Gastroesophageal sphincter (tissue), 3 donors: ENCODE measurements at regions not wholly inside any gene's neighbourhood (a gene's known extent, or its start where the extent isn't known, plus 50 kb on each side); places are given as distances from the start of the nearest gene placed in this dataset.

Experiments used
- POLR2AphosphoS5 ChIP-seq: sonication (generic); formaldehyde crosslinking; IDR thresholded peaks from one replicate; pipeline ENCODE4 v1.6.1; 2017; ENCODE audit warnings: antibody characterized with exemption
- TF ChIP-seq, protein P1 (sequence below), 4 experiments: fragments of 200-600 bp in 2 of 4; fragments of 450-650 bp in 2 of 4; sonication (generic) in 1 of 4; IDR thresholded peaks; one replicate each; pipeline ENCODE4 v1.5.1; 2017 to 2019; ENCODE audit warnings: antibody characterized with exemption in 4 of 4, mild to moderate bottlenecking in 2 of 4, moderate library complexity in 2 of 4

DNA sequence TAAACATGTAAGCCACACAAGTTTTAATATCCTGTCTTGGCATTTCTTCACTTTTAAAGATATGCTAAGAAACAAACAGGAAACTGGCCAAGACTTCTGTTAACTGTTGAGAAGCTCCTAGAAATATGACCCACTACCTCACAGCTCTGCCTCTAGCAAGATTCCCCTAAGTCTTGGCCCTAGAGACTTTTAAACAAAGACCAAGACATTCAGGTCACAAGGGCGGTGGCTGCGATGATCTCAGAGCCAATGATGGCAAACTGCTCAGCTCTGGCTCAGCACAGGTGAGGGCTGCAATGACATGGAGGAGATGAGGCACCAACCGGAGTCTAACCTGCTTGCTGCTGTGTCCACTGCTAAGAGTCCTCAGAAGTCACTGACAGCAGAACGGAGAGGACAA lies 114.8 kb downstream of the SUCLA2 start:
- TF ChIP-seq POLR2AphosphoS5, result no peak
- TF ChIP-seq, protein P1, sequence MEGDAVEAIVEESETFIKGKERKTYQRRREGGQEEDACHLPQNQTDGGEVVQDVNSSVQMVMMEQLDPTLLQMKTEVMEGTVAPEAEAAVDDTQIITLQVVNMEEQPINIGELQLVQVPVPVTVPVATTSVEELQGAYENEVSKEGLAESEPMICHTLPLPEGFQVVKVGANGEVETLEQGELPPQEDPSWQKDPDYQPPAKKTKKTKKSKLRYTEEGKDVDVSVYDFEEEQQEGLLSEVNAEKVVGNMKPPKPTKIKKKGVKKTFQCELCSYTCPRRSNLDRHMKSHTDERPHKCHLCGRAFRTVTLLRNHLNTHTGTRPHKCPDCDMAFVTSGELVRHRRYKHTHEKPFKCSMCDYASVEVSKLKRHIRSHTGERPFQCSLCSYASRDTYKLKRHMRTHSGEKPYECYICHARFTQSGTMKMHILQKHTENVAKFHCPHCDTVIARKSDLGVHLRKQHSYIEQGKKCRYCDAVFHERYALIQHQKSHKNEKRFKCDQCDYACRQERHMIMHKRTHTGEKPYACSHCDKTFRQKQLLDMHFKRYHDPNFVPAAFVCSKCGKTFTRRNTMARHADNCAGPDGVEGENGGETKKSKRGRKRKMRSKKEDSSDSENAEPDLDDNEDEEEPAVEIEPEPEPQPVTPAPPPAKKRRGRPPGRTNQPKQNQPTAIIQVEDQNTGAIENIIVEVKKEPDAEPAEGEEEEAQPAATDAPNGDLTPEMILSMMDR (IDR thresholded peaks at IDR 0.05), result no peak
